Mammary epithelial cell (primary cell): ENCODE measurements at regions not wholly inside any gene's neighbourhood (a gene's known extent, or its start where the extent isn't known, plus 50 kb on each side); places are given as distances from the start of the nearest gene placed in this dataset.
"Not testable (repeated sequence)": the region's sequence is repeated elsewhere in the genome, so short reads cannot be mapped to it uniquely, and the experiment has no call there.

Experiments
- EZH2 ChIP-seq: IDR thresholded peaks from 2 replicates; pipeline ENCODE4 v1.6.1; 2012; ENCODE audit warnings: low read length, inconsistent platforms, borderline replicate concordance
- TF ChIP-seq, protein P1 (sequence below), 2 donors: IDR thresholded peaks in 1 of 2; conservative IDR thresholded peaks in 1 of 2; 2 replicates each; pipeline ENCODE4 v1.5.1; 2011 to 2012; ENCODE audit warnings: inconsistent platforms in 2 of 2, low read length in 2 of 2, mild to moderate bottlenecking in 2 of 2, control low read depth in 1 of 2, low read depth in 1 of 2; ENCODE audit not compliant: insufficient read depth in 1 of 2; ENCODE audit errors: extremely low read depth in 1 of 2

- TF ChIP-seq, protein P1, sequence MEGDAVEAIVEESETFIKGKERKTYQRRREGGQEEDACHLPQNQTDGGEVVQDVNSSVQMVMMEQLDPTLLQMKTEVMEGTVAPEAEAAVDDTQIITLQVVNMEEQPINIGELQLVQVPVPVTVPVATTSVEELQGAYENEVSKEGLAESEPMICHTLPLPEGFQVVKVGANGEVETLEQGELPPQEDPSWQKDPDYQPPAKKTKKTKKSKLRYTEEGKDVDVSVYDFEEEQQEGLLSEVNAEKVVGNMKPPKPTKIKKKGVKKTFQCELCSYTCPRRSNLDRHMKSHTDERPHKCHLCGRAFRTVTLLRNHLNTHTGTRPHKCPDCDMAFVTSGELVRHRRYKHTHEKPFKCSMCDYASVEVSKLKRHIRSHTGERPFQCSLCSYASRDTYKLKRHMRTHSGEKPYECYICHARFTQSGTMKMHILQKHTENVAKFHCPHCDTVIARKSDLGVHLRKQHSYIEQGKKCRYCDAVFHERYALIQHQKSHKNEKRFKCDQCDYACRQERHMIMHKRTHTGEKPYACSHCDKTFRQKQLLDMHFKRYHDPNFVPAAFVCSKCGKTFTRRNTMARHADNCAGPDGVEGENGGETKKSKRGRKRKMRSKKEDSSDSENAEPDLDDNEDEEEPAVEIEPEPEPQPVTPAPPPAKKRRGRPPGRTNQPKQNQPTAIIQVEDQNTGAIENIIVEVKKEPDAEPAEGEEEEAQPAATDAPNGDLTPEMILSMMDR (conservative IDR thresholded peaks at IDR 0.05 in 1 of 2, IDR thresholded peaks at IDR 0.05 in 1 of 2; ENCODE audit: extremely low read depth in 1 of 2, insufficient read depth in 1 of 2, low read depth in 1 of 2, low read length in 2 of 2) = not testable (repeated sequence)
- not testable (repeated sequence) for TF ChIP-seq EZH2
Measured at GRCh38 chr14:106470028-106470427, 943.6 kb downstream of the TMEM121 start.
